Gastrocnemius medialis (tissue), 4 donors: ENCODE measurements at regions not wholly inside any gene's neighbourhood (a gene's known extent, or its start where the extent isn't known, plus 50 kb on each side); places are given as distances from the start of the nearest gene placed in this dataset.

Source experiments
- CTCF ChIP-seq, 5 experiments: fragments of 450-650 bp in 3 of 5; fragments of 200-600 bp in 2 of 5; sonication (generic) in 2 of 5; IDR thresholded peaks in 4 of 5; conservative IDR thresholded peaks in 1 of 5; 1 replicate in 4 of 5; 2 replicates in 1 of 5; pipeline ENCODE4 v1.5.1; 2016 to 2019; ENCODE audit warnings: antibody characterized with exemption in 5 of 5, mild to moderate bottlenecking in 3 of 5, moderate library complexity in 3 of 5
- POLR2A ChIP-seq, 2 donors: fragments of 450-650 bp; IDR thresholded peaks; one replicate each; pipeline ENCODE4 v1.6.1; 2017; ENCODE audit warnings: antibody characterized with exemption in 2 of 2, mild to moderate bottlenecking in 2 of 2, moderate library complexity in 2 of 2

DNA sequence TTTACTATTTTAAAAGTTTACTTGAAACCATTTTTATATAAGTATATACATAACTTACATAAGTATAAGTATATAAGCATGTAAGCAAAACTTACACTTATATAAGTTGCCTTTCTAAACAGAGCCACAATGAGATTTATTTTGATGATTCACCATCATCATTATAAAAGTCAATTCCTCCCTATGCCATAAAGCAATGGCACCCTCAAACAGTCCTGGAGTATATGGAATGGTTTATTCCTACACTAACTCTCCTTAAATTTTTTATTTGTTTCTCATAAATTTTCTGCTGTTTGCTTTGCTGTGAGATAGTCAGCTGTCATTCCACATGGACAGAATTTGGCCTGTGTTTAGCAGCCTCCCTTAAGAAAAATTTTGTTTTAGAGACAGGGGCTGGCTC, 114.2 kb downstream of the NAB1 start:
- no peak for TF ChIP-seq POLR2A (IDR thresholded peaks at IDR 0.05)
- TF ChIP-seq CTCF (IDR thresholded peaks at IDR 0.05 in 4 of 5, conservative IDR thresholded peaks at IDR 0.05 in 1 of 5) = no peak
